OCI-LY1 (cell line): ENCODE measurements at regions not wholly inside any gene's neighbourhood (a gene's known extent, or its start where the extent isn't known, plus 50 kb on each side); places are given as distances from the start of the nearest gene placed in this dataset.

Experiments
- H2AFZ ChIP-seq: fragments of 200-600 bp; sonication (generic), shearing (Covaris generic); 2 replicates; pipeline ENCODE4 v1.6.0; 2014; ENCODE audit warnings: antibody characterized with exemption, mild to moderate bottlenecking, low read length
- H3F3A ChIP-seq: fragments of 200-600 bp; sonication (generic), shearing (Covaris generic); 2 replicates; pipeline ENCODE4 v1.6.0; 2014; ENCODE audit warnings: mild to moderate bottlenecking, antibody characterized with exemption, low read length, moderate library complexity; ENCODE audit not compliant: insufficient read depth
- H3K27ac ChIP-seq: fragments of 200-600 bp; sonication (generic); 2 replicates; pipeline ENCODE4 v1.5.1; 2014; ENCODE audit warnings: low read length, mixed run types, mild to moderate bottlenecking, low read depth; ENCODE audit not compliant: poor library complexity, severe bottlenecking
- H3K27me3 ChIP-seq: fragments of 200-600 bp; sonication (generic); 2 replicates; pipeline ENCODE4 v1.6.0; 2014; ENCODE audit warnings: antibody characterized with exemption, mild to moderate bottlenecking, low read length, moderate library complexity; ENCODE audit not compliant: insufficient read depth
- H3K36me3 ChIP-seq: fragments of 200-600 bp; sonication (generic); 2 replicates; pipeline ENCODE4 v1.6.1; 2014; ENCODE audit warnings: mild to moderate bottlenecking, antibody characterized with exemption, low read length, moderate library complexity, mixed read lengths; ENCODE audit not compliant: insufficient read depth
- H3K4me1 ChIP-seq: fragments of 200-600 bp; sonication (generic); 2 replicates; pipeline ENCODE4 v1.5.1; 2014; ENCODE audit warnings: mild to moderate bottlenecking, low read length, moderate library complexity; ENCODE audit not compliant: insufficient read depth, severe bottlenecking
- H3K4me2 ChIP-seq: fragments of 200-600 bp; sonication (generic), shearing (Covaris generic); 2 replicates; pipeline ENCODE4 v1.6.1; 2014; ENCODE audit warnings: low read length
- H3K4me3 ChIP-seq: fragments of 200-600 bp; sonication (generic); 2 replicates; pipeline ENCODE4 v1.5.1; 2014; ENCODE audit warnings: low read length, low read depth, mild to moderate bottlenecking, mixed read lengths; ENCODE audit not compliant: poor library complexity, severe bottlenecking
- H3K79me2 ChIP-seq: fragments of 200-600 bp; shearing (Covaris generic); 2 replicates; pipeline ENCODE4 v1.6.1; 2016; ENCODE audit warnings: mixed run types, low read length, mixed read lengths; ENCODE audit not compliant: insufficient read depth
- H3K9ac ChIP-seq: fragments of 200-600 bp; sonication (generic), shearing (Covaris generic); 2 replicates; pipeline ENCODE4 v1.6.1; 2014; ENCODE audit warnings: mild to moderate bottlenecking, low read length, mixed read lengths
- H3K9me2 ChIP-seq: fragments of 200-600 bp; sonication (generic), shearing (Covaris generic); 2 replicates; pipeline ENCODE4 v1.6.1; 2014; ENCODE audit warnings: low read depth, mild to moderate bottlenecking, low read length, mixed read lengths
- H3K9me3 ChIP-seq: fragments of 200-600 bp; shearing (Covaris generic); 2 replicates; pipeline ENCODE4 v1.6.1; 2014; ENCODE audit warnings: low read length, mixed read lengths
- H4K20me1 ChIP-seq: fragments of 200-600 bp; sonication (generic), shearing (Covaris generic); 2 replicates; pipeline ENCODE4 v1.6.0; 2016; ENCODE audit warnings: mild to moderate bottlenecking, low read length; ENCODE audit not compliant: insufficient read depth
- EZH2 ChIP-seq: fragments of 200-600 bp; sonication (generic), shearing (Covaris generic); IDR thresholded peaks from 2 replicates; pipeline ENCODE4 v1.8.0; 2017; ENCODE audit warnings: borderline replicate concordance, mixed run types, mild to moderate bottlenecking, antibody characterized with exemption, low read length, moderate library complexity, mixed read lengths
- TF ChIP-seq, protein P1 (sequence below): fragments of 200-600 bp; sonication (generic), shearing (Covaris generic); IDR thresholded peaks from 2 replicates; pipeline ENCODE4 v1.5.1; 2017; ENCODE audit warnings: mild to moderate bottlenecking, antibody characterized with exemption, low read length, moderate library complexity, mixed read lengths

- H3K36me3 ChIP-seq: no peaks in the 10 kb centered on the region
- no peaks in the 10 kb centered on the region for H3K79me2 ChIP-seq
- no peak overlapping the region for H3K4me2 ChIP-seq
- H3K27ac ChIP-seq: no peak overlapping the region
- no peak overlapping the region for H3K4me3 ChIP-seq
- TF ChIP-seq, protein P1, sequence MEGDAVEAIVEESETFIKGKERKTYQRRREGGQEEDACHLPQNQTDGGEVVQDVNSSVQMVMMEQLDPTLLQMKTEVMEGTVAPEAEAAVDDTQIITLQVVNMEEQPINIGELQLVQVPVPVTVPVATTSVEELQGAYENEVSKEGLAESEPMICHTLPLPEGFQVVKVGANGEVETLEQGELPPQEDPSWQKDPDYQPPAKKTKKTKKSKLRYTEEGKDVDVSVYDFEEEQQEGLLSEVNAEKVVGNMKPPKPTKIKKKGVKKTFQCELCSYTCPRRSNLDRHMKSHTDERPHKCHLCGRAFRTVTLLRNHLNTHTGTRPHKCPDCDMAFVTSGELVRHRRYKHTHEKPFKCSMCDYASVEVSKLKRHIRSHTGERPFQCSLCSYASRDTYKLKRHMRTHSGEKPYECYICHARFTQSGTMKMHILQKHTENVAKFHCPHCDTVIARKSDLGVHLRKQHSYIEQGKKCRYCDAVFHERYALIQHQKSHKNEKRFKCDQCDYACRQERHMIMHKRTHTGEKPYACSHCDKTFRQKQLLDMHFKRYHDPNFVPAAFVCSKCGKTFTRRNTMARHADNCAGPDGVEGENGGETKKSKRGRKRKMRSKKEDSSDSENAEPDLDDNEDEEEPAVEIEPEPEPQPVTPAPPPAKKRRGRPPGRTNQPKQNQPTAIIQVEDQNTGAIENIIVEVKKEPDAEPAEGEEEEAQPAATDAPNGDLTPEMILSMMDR: no peak
- no peak for TF ChIP-seq EZH2
- H3K27me3 ChIP-seq: peaks cover 8% of the 10 kb centered on the region; the same call in 1 of the 2 replicates
- no peaks in the 10 kb centered on the region for H3K9me2 ChIP-seq
- H3F3A ChIP-seq: no peaks in the 10 kb centered on the region
- H4K20me1 ChIP-seq: no peaks in the 10 kb centered on the region
- no peak overlapping the region for H3K9ac ChIP-seq
- H2AFZ ChIP-seq: no peak overlapping the region
- H3K9me3 ChIP-seq: no peaks in the 10 kb centered on the region
- no peaks in the 10 kb centered on the region for H3K4me1 ChIP-seq
Measured at GRCh38 chr7:156082048-156083040, 270.1 kb upstream of the SHH start.

DNA sequence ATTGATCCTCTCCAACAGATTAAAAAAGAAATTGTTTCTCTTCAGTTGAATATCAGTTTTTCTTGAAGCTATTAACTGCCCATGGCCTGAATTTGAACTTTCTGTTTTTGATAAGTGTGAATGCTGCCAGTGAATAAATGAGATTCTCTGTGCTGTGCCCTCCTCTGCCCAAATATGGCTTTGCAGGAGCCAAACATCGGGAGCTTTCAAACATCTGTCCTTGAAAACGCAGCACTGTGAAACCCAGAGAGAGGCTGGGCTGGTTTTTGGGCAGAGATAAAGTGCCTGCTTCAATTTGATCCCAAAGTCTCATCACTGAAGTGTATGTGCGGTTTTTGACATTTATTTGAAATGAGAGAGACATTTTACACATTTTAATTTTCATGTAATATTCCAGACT lies 268.3 kb upstream of the SHH start:
- no peaks in the 10 kb centered on the region for H3K4me1 ChIP-seq
- no peaks in the 10 kb centered on the region for H4K20me1 ChIP-seq
- no peaks in the 10 kb centered on the region for H3K36me3 ChIP-seq
- TF ChIP-seq, protein P1: no peak
- no peak for TF ChIP-seq EZH2
- no peaks in the 10 kb centered on the region for H3F3A ChIP-seq
- H3K9me2 ChIP-seq: no peaks in the 10 kb centered on the region
- no peak overlapping the region for H2AFZ ChIP-seq
- H3K27ac ChIP-seq: no peak overlapping the region
- no peaks in the 10 kb centered on the region for H3K9me3 ChIP-seq
- H3K27me3 ChIP-seq: peaks cover 12% of the 10 kb centered on the region; the same call in 1 of the 2 replicates
- H3K79me2 ChIP-seq: no peaks in the 10 kb centered on the region
- H3K4me2 ChIP-seq: no peak overlapping the region
- no peak overlapping the region for H3K4me3 ChIP-seq
- H3K9ac ChIP-seq: no peak overlapping the region

GRCh38 chr7:156080046-156080445 lies 267.8 kb upstream of the SHH start:
- no peak overlapping the region for H3K4me3 ChIP-seq
- H4K20me1 ChIP-seq: no peaks in the 10 kb centered on the region
- peaks cover 12% of the 10 kb centered on the region; the same call in 1 of the 2 replicates for H3K27me3 ChIP-seq
- no peak overlapping the region for H3K4me2 ChIP-seq
- H3K27ac ChIP-seq: no peak overlapping the region
- no peak overlapping the region for H2AFZ ChIP-seq
- H3F3A ChIP-seq: no peaks in the 10 kb centered on the region
- TF ChIP-seq EZH2: no peak
- TF ChIP-seq, protein P1: no peak
- H3K9me2 ChIP-seq: no peaks in the 10 kb centered on the region
- no peaks in the 10 kb centered on the region for H3K4me1 ChIP-seq
- no peaks in the 10 kb centered on the region for H3K79me2 ChIP-seq
- H3K9me3 ChIP-seq: no peaks in the 10 kb centered on the region
- no peak overlapping the region for H3K9ac ChIP-seq
- H3K36me3 ChIP-seq: no peaks in the 10 kb centered on the region
